ENCODE measurements at regions not wholly inside any gene's neighbourhood (a gene's known extent, or its start where the extent isn't known, plus 50 kb on each side); places are given as distances from the start of the nearest gene placed in this dataset.

DNA sequence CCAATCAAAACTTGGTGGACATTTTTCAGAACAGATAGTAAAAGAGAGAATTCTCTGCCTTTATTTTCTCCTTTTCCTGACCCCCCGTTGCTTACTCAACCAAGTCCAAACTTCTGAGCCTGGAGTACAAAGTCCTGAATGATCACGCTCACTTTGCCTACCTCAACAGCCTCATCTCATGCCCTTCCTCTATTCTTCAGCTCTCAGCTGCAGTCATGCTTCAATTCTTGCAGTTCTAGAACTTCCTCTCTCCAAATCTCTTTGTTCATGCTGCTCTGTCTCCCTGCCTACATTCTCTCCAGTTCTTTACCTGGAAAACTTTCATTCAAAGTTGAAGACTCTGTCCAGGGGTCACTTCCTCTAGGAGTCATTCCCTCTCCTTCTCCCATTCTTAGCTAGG, 398.5 kb upstream of the SLC24A2 start:
- no peaks in the 10 kb centered on the region for H3K36me3 ChIP-seq
- no peak overlapping the region for H3K9ac ChIP-seq
- H3K4me1 ChIP-seq, result peaks cover 13% of the 10 kb centered on the region
- no peaks in the 10 kb centered on the region for H3K9me3 ChIP-seq
- H3K4me3 ChIP-seq, result no peak overlapping the region
- no peaks in the 10 kb centered on the region for H4K20me1 ChIP-seq
- TF ChIP-seq Cebpa-rat (IDR thresholded peaks at IDR 0.05), result no peak
- 0 out of 2 replicates have a peak overlapping the region, but pooled peaks have one; percentile 9 for H3K27ac ChIP-seq
- peak overlapping the region; percentile 17; the same call in 1 of the 2 replicates for H3K4me2 ChIP-seq
- H3K27me3 ChIP-seq, result no peaks in the 10 kb centered on the region

DNA sequence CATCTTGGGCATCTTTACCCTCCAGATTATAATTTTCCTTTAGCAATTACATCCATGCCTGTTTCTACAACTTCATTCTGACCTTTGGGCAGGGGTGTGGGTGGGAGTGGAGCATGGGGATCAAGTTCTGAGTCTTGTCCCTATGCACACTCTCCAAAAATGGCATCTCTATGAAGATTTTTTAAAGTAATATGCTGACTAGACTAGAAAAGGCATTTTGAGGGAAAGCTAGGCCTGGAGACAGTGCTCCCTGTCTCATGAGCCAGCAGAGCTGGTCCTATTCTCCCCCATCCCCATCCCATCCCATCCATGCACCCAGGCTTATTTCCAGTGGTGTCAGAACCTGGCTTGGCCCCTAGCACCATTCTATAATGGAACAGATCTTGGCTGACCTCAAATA, 398.0 kb upstream of the SLC24A2 start:
- no peak overlapping the region for H3K27ac ChIP-seq
- no peaks in the 10 kb centered on the region for H3K36me3 ChIP-seq
- H3K27me3 ChIP-seq, result no peaks in the 10 kb centered on the region
- no peak for TF ChIP-seq Cebpa-rat (IDR thresholded peaks at IDR 0.05)
- H3K4me3 ChIP-seq, result no peak overlapping the region
- H4K20me1 ChIP-seq, result no peaks in the 10 kb centered on the region
- H3K9ac ChIP-seq, result no peak overlapping the region
- no peaks in the 10 kb centered on the region for H3K9me3 ChIP-seq
- H3K4me2 ChIP-seq, result peak overlapping the region; percentile 17; the same call in 1 of the 2 replicates
- H3K4me1 ChIP-seq, result peaks cover 13% of the 10 kb centered on the region

DNA sequence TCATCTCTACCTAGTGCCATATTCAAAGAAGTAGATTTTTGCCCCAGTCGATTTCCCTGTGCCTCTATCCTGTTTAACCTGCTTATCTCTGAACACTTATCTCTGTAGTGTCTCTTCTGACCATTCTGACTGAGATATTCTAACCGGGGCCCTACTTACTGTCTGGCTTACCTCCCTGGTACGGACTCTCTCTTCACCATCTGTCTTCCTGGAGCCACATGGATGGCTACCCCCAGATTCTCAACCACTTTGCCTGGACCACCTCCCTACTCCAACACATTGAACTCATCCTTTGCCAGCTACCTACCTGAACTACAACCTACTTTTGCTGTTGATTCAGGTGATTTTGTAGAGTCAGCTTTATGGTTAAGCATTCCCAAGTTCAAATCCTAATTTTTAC, 397.4 kb upstream of the SLC24A2 start:
- H3K27me3 ChIP-seq, result no peaks in the 10 kb centered on the region

DNA sequence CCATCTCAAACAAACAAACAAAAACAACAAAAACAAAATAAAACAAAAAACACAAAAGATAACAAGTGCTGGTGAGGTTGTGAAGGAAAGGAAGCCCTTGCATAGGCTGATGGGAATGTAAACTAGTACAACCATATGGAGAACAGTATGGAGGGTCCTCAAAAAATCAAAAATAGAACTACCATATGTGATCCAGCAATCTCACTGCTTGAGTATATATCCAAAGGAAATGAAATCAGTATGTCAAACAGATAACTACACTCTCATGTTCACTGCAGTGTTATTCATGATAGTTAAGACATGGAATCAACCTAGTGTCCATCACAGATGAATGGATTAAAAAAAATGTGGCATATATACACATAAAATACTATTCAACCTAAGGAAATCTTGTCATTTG, 395.7 kb upstream of the SLC24A2 start:
- H3K36me3 ChIP-seq, result no peaks in the 10 kb centered on the region
- TF ChIP-seq Cebpa-rat (IDR thresholded peaks at IDR 0.05), result no peak
- no peak overlapping the region for H3K9ac ChIP-seq
- no peak overlapping the region for H3K27ac ChIP-seq
- no peaks in the 10 kb centered on the region for H3K27me3 ChIP-seq
- no peak overlapping the region for H3K4me3 ChIP-seq
- no peaks in the 10 kb centered on the region for H4K20me1 ChIP-seq
- no peaks in the 10 kb centered on the region for H3K9me3 ChIP-seq
- H3K4me1 ChIP-seq, result peaks cover 13% of the 10 kb centered on the region
- no peak overlapping the region for H3K4me2 ChIP-seq

More for the DNA sequence above, 397.4 kb upstream of the SLC24A2 start:
- Histone ChIP-seq H3K4me2 (no peak overlapping the region), H3K9me3 (no peaks in the 10 kb centered on the region), H3K4me3 (no peak overlapping the region), H3K36me3 (no peaks in the 10 kb centered on the region), H3K4me1 (peaks cover 13% of the 10 kb centered on the region), H4K20me1 (no peaks in the 10 kb centered on the region), H3K9ac (no peak overlapping the region), H3K27ac (no peak overlapping the region)
- TF ChIP-seq Cebpa-rat (IDR thresholded peaks at IDR 0.05), result no peak

DNA sequence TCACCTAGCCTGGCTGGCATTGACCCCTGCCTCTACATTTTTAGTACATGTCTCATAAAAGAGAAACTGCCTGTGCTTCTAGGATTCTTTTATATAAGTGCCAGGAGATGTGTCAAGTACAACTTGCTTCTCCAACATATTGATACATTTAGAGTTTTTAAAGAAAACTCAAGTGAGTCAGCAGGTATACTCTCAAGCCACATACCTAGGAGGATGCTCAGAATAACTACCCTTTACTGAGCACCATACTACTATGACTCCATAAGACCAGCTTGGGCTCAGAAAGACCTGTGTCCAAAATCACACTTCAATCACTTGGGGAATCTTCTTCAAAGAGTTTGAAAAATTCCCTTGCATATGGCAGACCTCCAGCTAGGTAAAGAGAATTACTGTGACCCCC, 389.8 kb upstream of the SLC24A2 start:
- Histone ChIP-seq H3K4me1 (no peaks in the 10 kb centered on the region), H3K4me3 (no peak overlapping the region), H3K27ac (no peak overlapping the region), H3K9ac (no peak overlapping the region), H3K4me2 (no peak overlapping the region), H3K27me3 (no peaks in the 10 kb centered on the region), H4K20me1 (no peaks in the 10 kb centered on the region), H3K9me3 (no peaks in the 10 kb centered on the region), H3K36me3 (no peaks in the 10 kb centered on the region)
- TF ChIP-seq Cebpa-rat (IDR thresholded peaks at IDR 0.05), result no peak

DNA sequence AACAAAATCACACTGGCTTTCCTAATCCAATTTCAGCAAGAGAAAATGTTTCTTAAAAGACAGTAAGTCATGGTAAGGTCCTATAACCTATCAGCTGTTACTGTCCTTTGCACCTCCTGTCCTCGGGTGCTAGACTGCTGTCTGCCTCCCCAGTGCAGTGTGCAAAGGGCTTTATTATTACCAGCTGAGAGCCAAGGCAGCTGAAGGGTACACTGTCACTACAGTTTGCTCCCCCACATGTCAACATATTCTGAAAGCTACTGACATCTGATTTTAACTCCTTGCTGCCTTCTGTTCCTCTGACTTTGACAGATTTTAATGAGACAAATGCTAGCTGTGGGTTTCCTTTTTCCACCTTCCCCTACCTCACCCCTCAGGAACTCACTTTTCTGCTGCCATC, 389.4 kb upstream of the SLC24A2 start:
- no peak overlapping the region for H3K9ac ChIP-seq
- H3K4me3 ChIP-seq, result no peak overlapping the region
- H4K20me1 ChIP-seq, result no peaks in the 10 kb centered on the region
- no peaks in the 10 kb centered on the region for H3K9me3 ChIP-seq
- no peak overlapping the region for H3K27ac ChIP-seq
- H3K4me2 ChIP-seq, result no peak overlapping the region
- H3K27me3 ChIP-seq, result no peaks in the 10 kb centered on the region
- H3K36me3 ChIP-seq, result no peaks in the 10 kb centered on the region
- H3K4me1 ChIP-seq, result no peaks in the 10 kb centered on the region
- TF ChIP-seq Cebpa-rat (IDR thresholded peaks at IDR 0.05), result no peak

DNA sequence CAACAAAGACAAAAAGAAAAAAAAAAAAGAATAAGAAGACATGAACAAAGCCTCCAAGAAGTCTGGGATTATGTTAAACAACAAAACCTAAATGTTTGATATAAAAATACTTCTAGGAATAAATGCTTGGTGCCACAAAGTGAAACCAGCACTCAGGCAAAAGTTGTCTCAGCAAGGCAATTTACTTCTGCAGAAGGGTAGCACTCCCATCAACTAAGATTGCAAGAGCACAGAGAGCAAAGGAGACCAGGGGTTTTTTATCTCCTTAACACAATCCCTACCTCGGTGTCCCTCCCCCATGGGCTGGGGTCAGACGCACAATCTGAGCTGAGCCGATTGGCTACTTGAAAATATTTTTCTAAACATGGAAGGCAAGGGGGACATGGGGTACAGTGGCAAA, 381.3 kb upstream of the SLC24A2 start:
- Histone ChIP-seq H3K27ac (no peak overlapping the region), H4K20me1 (no peaks in the 10 kb centered on the region), H3K4me1 (no peaks in the 10 kb centered on the region), H3K27me3 (no peaks in the 10 kb centered on the region), H3K9ac (no peak overlapping the region), H3K9me3 (peaks cover 32% of the 10 kb centered on the region), H3K36me3 (no peaks in the 10 kb centered on the region), H3K4me3 (no peak overlapping the region), H3K4me2 (no peak overlapping the region)
- no peak for TF ChIP-seq Cebpa-rat (IDR thresholded peaks at IDR 0.05)

DNA sequence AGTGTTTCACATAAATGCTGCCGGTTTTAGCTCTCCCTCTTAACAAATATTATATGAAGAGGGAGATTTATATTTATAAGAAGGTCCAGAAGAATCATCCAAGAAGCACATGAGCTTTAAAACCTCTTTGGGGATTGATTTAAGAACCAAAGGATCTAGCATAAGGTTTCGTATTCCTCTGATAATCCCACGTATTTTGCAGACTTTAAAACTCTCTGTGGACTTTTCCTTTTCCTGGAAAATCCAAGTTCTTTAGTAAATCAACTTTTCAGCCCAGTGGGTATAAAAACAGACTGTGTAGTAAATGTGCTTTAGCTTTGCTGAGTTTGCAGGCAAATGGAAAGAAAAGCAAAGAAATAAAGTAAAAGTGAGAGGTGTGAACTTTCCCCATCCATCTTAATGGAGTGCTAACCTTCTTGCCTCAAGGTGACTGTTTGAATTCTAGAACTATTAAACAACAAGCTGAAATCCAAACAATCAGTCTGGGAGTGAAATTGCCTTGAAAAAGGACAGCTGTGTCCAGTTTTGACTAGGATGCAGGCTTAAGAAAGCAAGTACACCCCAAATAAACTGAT, 363.4 kb upstream of the SLC24A2 start:
- Histone ChIP-seq H3K9ac (no peak overlapping the region), H3K4me2 (no peak overlapping the region), H3K4me1 (no peaks in the 10 kb centered on the region), H3K4me3 (no peak overlapping the region), H3K27me3 (no peaks in the 10 kb centered on the region), H3K36me3 (no peaks in the 10 kb centered on the region), H4K20me1 (no peaks in the 10 kb centered on the region), H3K9me3 (no peaks in the 10 kb centered on the region), H3K27ac (no peak overlapping the region)
- TF ChIP-seq Cebpa-rat (IDR thresholded peaks at IDR 0.05), result no peak

DNA sequence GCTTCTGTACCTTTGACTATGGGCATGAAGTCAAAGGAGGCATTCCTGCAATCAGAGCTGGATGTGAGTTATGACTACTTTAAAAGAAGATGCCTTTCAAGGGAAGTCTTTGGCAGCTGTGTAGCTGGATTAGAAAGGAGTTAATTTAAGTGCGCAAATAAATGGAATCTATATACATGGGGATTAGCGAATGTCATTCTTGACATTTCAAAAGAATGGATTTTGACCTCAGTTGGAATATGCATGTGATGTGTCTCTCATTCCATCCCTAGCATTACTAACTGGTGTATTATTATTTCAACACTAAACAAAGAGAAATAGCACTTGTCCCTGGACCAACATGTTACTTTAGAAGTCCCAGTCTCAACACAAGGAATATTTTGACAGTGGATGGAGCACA, 359.6 kb upstream of the SLC24A2 start:
- H3K36me3 ChIP-seq, result no peaks in the 10 kb centered on the region
- TF ChIP-seq Cebpa-rat (IDR thresholded peaks at IDR 0.05), result no peak
- no peaks in the 10 kb centered on the region for H4K20me1 ChIP-seq
- H3K9ac ChIP-seq, result no peak overlapping the region
- no peaks in the 10 kb centered on the region for H3K27me3 ChIP-seq
- no peaks in the 10 kb centered on the region for H3K4me1 ChIP-seq
- no peak overlapping the region for H3K4me2 ChIP-seq
- no peak overlapping the region for H3K27ac ChIP-seq
- no peak overlapping the region for H3K4me3 ChIP-seq
- H3K9me3 ChIP-seq, result no peaks in the 10 kb centered on the region

DNA sequence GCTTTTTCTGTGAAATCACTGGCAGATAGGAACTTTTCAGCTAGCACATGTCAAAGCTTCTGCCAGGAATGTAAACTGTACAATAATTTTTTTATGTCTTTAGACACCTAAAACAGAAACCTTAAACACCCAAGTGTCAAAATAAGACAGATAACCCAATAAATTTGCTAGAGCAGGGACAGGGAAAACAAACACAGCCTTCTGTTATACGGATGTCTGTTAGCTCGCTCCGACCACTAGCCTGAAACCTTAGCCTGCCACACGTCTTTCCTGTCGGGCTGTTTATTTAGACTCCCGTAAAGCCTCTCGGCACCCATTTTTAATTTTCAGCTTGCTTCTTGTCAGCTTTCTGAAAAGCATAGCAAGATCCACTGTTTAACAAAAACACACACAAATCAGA, 355.4 kb upstream of the SLC24A2 start:
- Histone ChIP-seq H3K36me3 (no peaks in the 10 kb centered on the region), H4K20me1 (no peaks in the 10 kb centered on the region), H3K9ac (no peak overlapping the region), H3K27ac (no peak overlapping the region), H3K4me1 (no peaks in the 10 kb centered on the region), H3K27me3 (no peaks in the 10 kb centered on the region), H3K4me3 (no peak overlapping the region), H3K4me2 (no peak overlapping the region), H3K9me3 (no peaks in the 10 kb centered on the region)
- no peak for TF ChIP-seq Cebpa-rat (IDR thresholded peaks at IDR 0.05)

DNA sequence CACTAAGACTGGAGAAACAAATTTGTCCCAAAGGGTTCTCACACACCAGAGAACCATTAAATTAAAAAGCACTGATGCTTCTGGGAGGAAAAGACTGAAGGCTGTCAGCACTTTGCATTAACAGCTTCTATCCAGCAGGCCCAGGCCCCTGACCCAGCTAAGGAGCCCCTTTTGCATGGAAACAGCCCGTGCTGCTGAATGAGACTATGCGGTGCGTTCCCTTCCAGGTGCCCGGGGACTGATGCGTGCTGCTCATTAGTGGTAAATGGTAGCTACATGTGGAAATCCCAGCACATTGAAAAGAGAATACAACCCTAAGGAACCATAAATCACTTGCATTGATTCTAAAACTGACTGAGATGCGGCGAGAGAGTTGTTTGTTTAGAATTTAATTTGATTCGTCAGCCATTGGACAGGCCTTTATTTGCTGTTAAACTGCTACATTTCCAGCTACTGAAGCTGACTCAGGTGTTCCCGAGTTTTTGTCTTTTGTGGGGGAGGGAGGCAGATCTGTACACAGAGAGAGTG, 351.0 kb upstream of the SLC24A2 start:
- Histone ChIP-seq H3K4me2 (no peak overlapping the region), H3K4me1 (no peaks in the 10 kb centered on the region), H4K20me1 (no peaks in the 10 kb centered on the region), H3K27ac (no peak overlapping the region), H3K27me3 (no peaks in the 10 kb centered on the region), H3K9me3 (no peaks in the 10 kb centered on the region), H3K36me3 (no peaks in the 10 kb centered on the region), H3K4me3 (no peak overlapping the region), H3K9ac (no peak overlapping the region)
- no peak for TF ChIP-seq Cebpa-rat (IDR thresholded peaks at IDR 0.05)
